Lower lobe of right lung (tissue), 2 donors: ENCODE measurements at regions not wholly inside any gene's neighbourhood (a gene's known extent, or its start where the extent isn't known, plus 50 kb on each side); places are given as distances from the start of the nearest gene placed in this dataset.

Experiments used
- ATAC-seq, 2 donors: fragments of 200-7000 bp; cut with Tn5 transposase; one replicate each; pipeline ENCODE4 v1.9.1; 2020 to 2022; ENCODE audit warnings: mild to moderate bottlenecking in 2 of 2, moderate library complexity in 2 of 2
- DNase-seq: peaks from one replicate; pipeline ENCODE4 v3.0.0-alpha.2; 2020
- H3K27ac ChIP-seq: fragments of 200-600 bp; one replicate; pipeline ENCODE4 v1.8.0; 2022
- H3K27me3 ChIP-seq: fragments of 200-600 bp; one replicate; pipeline ENCODE4 v1.8.0; 2022; ENCODE audit warnings: low read depth
- H3K36me3 ChIP-seq: fragments of 200-600 bp; one replicate; pipeline ENCODE4 v1.8.0; 2022; ENCODE audit warnings: mild to moderate bottlenecking
- H3K4me1 ChIP-seq: fragments of 200-600 bp; one replicate; pipeline ENCODE4 v1.8.0; 2022
- H3K4me3 ChIP-seq: fragments of 200-600 bp; one replicate; pipeline ENCODE4 v1.8.0; 2022; ENCODE audit warnings: mild to moderate bottlenecking
- H3K9me3 ChIP-seq: fragments of 200-600 bp; one replicate; pipeline ENCODE4 v1.8.0; 2022
- CTCF ChIP-seq: fragments of 200-600 bp; IDR thresholded peaks from one replicate; pipeline ENCODE4 v1.8.0; 2022; ENCODE audit warnings: antibody characterized with exemption, mild to moderate bottlenecking
- intact Hi-C: fragments of 100-400 bp; cut with DNase I; formaldehyde crosslinking; loops from one replicate; pipeline ENCODE4 v1.11.0; 2022
- donor health status: DM: no; HTN: yes; CAD: no; lungs with severe emphysema.

DNA sequence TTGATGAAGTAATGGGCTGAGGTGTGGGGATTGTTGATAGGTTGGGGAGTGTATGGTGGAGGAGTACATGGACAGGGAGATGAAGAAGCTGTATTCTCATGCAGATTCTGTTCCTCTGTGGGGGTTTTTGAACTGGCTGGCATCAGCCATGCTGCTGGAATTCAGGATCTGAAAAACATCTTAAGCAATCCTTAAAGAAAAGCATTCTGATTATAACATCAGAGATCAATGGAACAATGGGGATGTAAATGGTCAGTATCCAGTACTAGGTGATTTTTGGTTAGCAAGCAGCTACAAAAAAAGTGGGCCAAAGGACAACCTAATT is 247.5 kb upstream of the GALNT17 start:
- no peaks in the 10 kb centered on the region for H3K4me1 ChIP-seq
- H3K4me3 ChIP-seq, result no peak overlapping the region
- DNase-seq (no peak), ATAC-seq (no peak)
- no peak for TF ChIP-seq CTCF
- intact Hi-C loops, result no loop called here
- no peaks in the 10 kb centered on the region for H3K36me3 ChIP-seq
- H3K27me3 ChIP-seq, result no peaks in the 10 kb centered on the region
- no peaks in the 10 kb centered on the region for H3K9me3 ChIP-seq
- H3K27ac ChIP-seq, result no peak overlapping the region

GRCh38 chr7:70884809-70885208 is 247.1 kb upstream of the GALNT17 start:
- no peak for TF ChIP-seq CTCF
- Histone ChIP-seq H3K27ac (no peak overlapping the region), H3K4me3 (no peak overlapping the region), H3K36me3 (no peaks in the 10 kb centered on the region), H3K9me3 (no peaks in the 10 kb centered on the region), H3K27me3 (no peaks in the 10 kb centered on the region), H3K4me1 (no peaks in the 10 kb centered on the region)
- ATAC-seq (no peak), DNase-seq (no peak)
- intact Hi-C loops, result no loop called here

DNA sequence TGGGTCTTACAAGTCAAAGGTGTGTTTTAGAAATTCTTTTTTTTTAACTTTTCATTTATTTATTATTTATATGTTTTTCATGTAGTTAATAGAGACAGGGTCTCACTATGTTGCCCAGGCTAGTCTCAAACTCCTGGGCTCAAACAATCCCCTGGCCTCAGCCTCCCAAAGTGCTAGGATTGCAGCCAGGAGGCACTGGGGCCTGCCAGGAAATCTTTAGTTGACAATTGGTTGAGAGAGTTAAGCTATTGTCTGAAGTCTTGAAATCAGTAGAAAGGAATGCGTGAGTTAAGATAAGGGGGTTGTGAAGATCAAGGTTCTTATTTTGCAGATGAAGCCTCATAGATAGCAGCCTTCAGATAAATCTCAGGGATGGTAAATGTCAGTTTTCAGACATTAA is 245.4 kb upstream of the GALNT17 start:
- H3K36me3 ChIP-seq, result no peaks in the 10 kb centered on the region
- H3K27ac ChIP-seq, result no peak overlapping the region
- no peaks in the 10 kb centered on the region for H3K4me1 ChIP-seq
- no peak for TF ChIP-seq CTCF
- no peak for DNase-seq
- intact Hi-C loops, result no loop called here
- H3K4me3 ChIP-seq, result no peak overlapping the region
- peaks cover 6% of the 10 kb centered on the region for H3K9me3 ChIP-seq
- no peaks in the 10 kb centered on the region for H3K27me3 ChIP-seq
- no peak for ATAC-seq

GRCh38 chr7:70887186-70887585 is 244.8 kb upstream of the GALNT17 start:
- intact Hi-C loops, result no loop called here
- no peak for DNase-seq

DNA sequence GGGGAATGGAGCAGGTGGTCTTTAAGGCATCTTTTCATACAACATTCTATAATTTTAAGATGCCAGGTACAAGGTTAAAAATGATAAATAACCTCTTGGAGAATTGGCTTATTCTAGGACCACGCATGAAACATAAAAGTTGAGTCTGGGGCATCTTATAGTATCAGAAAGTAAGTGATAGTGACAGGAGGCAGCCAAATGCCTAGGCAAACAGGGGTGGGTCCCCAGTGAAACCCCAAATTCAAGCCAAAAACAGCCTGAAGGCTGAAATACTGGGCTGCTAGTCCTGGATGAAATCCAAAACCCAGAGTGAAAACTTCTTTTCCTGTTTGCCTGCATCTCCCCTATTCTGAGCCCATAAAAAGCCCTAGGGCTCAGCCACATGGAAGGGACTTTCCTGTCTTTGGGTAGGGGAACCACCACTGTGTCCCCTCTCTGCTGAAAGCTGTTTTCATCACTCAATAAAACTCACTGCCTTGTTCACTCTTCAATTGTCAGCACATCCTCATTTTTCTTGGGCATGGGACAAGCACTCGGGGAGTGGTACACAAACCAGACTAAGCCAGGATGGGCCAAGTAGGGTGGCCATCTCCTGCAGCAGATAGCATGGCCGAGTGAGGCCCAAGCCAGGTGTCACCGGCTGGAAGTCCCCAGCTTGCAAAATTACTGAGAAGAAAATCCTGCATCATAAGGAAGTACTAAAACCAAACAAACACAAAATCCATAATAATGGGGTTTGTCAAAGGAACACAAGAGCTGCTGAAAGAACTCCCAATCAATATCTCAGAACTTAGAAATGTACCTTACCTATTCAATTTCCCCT is 241.6 kb upstream of the GALNT17 start:
- ATAC-seq, result no peak
- TF ChIP-seq CTCF, result no peak
- intact Hi-C loops, result no loop called here
- Histone ChIP-seq H3K4me1 (no peaks in the 10 kb centered on the region), H3K9me3 (peaks cover 6% of the 10 kb centered on the region), H3K27ac (no peak overlapping the region), H3K27me3 (no peaks in the 10 kb centered on the region), H3K36me3 (no peaks in the 10 kb centered on the region), H3K4me3 (no peak overlapping the region)
- no peak for DNase-seq

More at GRCh38 chr7:70887186-70887585, 244.8 kb upstream of the GALNT17 start:
- peaks cover 6% of the 10 kb centered on the region for H3K9me3 ChIP-seq
- no peaks in the 10 kb centered on the region for H3K27me3 ChIP-seq
- ATAC-seq, result no peak
- H3K4me1 ChIP-seq, result no peaks in the 10 kb centered on the region
- H3K27ac ChIP-seq, result no peak overlapping the region
- TF ChIP-seq CTCF, result no peak
- H3K36me3 ChIP-seq, result no peaks in the 10 kb centered on the region
- no peak overlapping the region for H3K4me3 ChIP-seq
